Right cardiac atrium (tissue), 5 donors: ENCODE measurements at regions not wholly inside any gene's neighbourhood (a gene's known extent, or its start where the extent isn't known, plus 50 kb on each side); places are given as distances from the start of the nearest gene placed in this dataset.

Experiments used
- ATAC-seq, 2 donors: fragments of 200-7000 bp; cut with Tn5 transposase; one replicate each; pipeline versions ENCODE4 v1.8.0 to v1.9.1; 2020; ENCODE audit warnings: moderate library complexity in 2 of 2, mild to moderate bottlenecking in 1 of 2
- DNase-seq, 3 donors: peaks; one replicate each; pipeline ENCODE4 v3.0.0-alpha.2; 2020
- H3K27ac ChIP-seq: one replicate; pipeline ENCODE4 v1.5.1; 2013; ENCODE audit warnings: mild to moderate bottlenecking, low read length, control low read depth, moderate library complexity
- H3K27me3 ChIP-seq: one replicate; pipeline ENCODE4 v1.6.1; 2013; ENCODE audit not compliant: control insufficient read depth, insufficient read depth
- H3K4me1 ChIP-seq: one replicate; pipeline ENCODE4 v1.6.1; 2013; ENCODE audit warnings: low read length; ENCODE audit not compliant: control insufficient read depth, insufficient read depth
- H3K4me3 ChIP-seq: one replicate; pipeline ENCODE4 v1.5.1; 2013; ENCODE audit warnings: low read length, control low read depth
- H3K9me3 ChIP-seq: one replicate; pipeline ENCODE4 v1.6.1; 2013; ENCODE audit warnings: low read length; ENCODE audit not compliant: control insufficient read depth
- WGBS: extraction: QIAGEN DNeasy Blood & Tissue Kit; methylation state at CpG from one replicate; pipeline ENCODE4 v1.1.7; 2013; 5-methylcytosine and 5-hydroxymethylcytosine counted together
- intact Hi-C, 4 donors: fragments of 100-400 bp; cut with DNase I; formaldehyde crosslinking; loops; one replicate each; pipeline versions ENCODE4 v1.11.0 to v1.14.0; 2022 to 2023
- donor health status: healthy with polysubstance abuse.
- donor health status: DM: no; HTN: yes; CAD: no.
- donor health status: DM: no; HTN: no; CAD: no.
- donor health status: DM: no; HTN: yes; CAD: no; lungs with severe emphysema.
- donor health status: DM: yes; HTN: yes; CAD: no.

DNA sequence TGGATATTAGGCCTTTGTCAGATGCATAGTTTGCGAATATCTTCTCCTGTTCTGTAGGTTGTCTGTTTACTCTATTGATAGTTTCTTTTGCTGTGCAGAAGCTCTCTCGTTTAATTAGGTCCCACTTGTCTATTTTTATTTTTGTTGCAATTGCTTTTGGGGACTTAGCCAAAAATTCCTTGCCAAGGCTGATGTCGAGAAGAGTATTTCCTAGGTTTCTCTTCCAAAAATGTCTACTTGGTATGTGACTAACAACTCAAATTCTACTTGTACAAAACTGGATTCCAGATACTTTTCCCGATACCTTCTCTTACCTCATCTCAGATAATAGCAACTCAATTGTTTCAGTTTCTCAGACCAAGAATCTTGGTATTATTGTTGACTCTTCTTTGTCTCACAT lies 142.4 kb upstream of the GLRA2 start:
- ATAC-seq: no peak
- no peaks in the 10 kb centered on the region for H3K9me3 ChIP-seq
- intact Hi-C loops: no loop called here

DNA sequence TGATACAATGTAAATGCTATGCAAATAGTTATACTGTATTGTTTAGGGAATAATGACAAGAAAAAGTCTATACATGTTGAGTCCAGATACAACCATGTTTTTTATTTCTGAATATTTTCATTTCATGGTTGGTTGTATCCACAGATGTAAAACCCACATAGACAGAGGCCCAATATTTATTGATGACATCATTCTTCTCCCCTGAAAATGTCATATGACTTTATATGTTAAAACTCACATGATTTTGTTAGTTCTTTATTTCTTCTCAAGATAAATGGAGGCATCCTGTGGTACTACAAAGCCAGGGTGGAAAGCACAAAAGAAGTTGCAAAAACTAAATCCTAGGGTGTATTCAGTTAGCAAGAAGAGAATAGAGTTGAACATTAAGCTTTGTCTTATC lies 149.3 kb upstream of the GLRA2 start:
- intact Hi-C loops: no loop called here
- no peak for ATAC-seq
- no peak for DNase-seq
- no peaks in the 10 kb centered on the region for H3K4me1 ChIP-seq
- H3K27me3 ChIP-seq: no peaks in the 10 kb centered on the region
- no peak overlapping the region for H3K27ac ChIP-seq
- no peak overlapping the region for H3K4me3 ChIP-seq
- no peaks in the 10 kb centered on the region for H3K9me3 ChIP-seq

More for the DNA sequence above, 142.4 kb upstream of the GLRA2 start:
- no peaks in the 10 kb centered on the region for H3K27me3 ChIP-seq
- no peaks in the 10 kb centered on the region for H3K4me1 ChIP-seq
- WGBS: 26% methylated on average over 4 of the region's 4 CpGs
- H3K27ac ChIP-seq: no peak overlapping the region
- no peak for DNase-seq
- H3K4me3 ChIP-seq: no peak overlapping the region

DNA sequence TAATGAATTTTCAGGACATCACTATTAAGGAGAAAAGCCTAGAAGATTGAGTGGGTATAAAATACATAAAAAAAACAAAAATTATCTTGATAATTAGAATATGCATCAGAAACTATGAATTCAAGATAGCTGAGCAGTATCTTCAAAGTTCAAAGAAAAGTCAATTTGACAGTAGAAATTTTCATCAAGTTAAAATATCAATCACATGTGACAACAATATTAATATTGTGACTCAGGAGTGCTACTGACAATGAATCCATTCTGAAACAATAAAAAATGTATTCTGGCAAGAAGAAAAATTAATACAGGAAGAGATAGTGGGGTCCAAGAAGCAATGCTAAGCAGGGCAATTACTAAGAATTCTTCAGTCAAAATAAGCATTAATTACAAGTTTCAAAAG lies 151.9 kb upstream of the GLRA2 start:
- no peaks in the 10 kb centered on the region for H3K27me3 ChIP-seq
- intact Hi-C loops: no loop called here
- H3K9me3 ChIP-seq: no peaks in the 10 kb centered on the region
- H3K4me3 ChIP-seq: no peak overlapping the region
- H3K4me1 ChIP-seq: no peaks in the 10 kb centered on the region
- DNase-seq (no peak), ATAC-seq (no peak)
- H3K27ac ChIP-seq: no peak overlapping the region

DNA sequence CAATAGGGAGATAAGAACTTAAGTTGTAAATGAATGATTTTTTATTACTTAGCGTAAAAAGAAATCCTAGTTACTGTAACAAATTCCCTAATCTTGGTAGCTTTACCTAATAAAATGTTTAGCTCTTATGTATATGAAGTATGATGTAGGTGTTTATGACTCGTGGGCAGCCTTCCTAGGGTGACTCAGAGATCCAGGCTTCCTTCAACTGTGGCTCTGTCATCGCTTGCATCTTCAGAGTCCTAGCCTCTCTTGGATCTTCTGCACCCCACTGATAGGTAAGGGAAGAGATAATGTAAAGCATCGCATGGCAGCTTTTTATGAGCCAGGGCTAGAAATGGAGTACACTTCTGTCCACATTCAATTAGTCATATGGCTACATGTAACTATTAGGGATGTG lies 165.6 kb upstream of the GLRA2 start:
- Histone ChIP-seq H3K4me3 (no peak overlapping the region), H3K27ac (no peak overlapping the region), H3K4me1 (no peaks in the 10 kb centered on the region), H3K9me3 (no peaks in the 10 kb centered on the region), H3K27me3 (no peaks in the 10 kb centered on the region)
- ATAC-seq: no peak
- WGBS: 74% methylated on average over 4 of the region's 4 CpGs
- intact Hi-C loops: no loop called here
- DNase-seq: no peak

DNA sequence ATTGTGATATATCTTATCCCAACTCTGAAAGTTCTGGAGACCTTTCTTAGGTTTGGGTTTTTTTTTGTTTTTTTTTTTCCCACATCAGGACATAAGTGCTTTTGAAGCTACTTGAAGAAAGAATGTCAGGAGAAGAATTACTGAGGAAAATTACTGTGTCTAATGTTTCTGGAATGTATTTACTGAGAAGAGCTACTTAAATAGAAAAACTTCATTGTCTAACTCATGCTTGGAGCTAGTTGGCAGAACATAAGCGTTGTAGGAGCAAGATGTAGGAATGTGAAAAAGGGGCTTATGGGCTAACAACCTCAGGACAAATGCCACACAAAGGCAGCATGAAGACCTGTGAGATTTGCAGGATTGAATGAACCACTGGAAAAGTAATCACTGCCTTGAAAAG lies 166.6 kb upstream of the GLRA2 start:
- Histone ChIP-seq H3K27me3 (no peaks in the 10 kb centered on the region), H3K27ac (no peak overlapping the region), H3K9me3 (no peaks in the 10 kb centered on the region), H3K4me3 (no peak overlapping the region), H3K4me1 (no peaks in the 10 kb centered on the region)
- DNase-seq (no peak), ATAC-seq (no peak)
- 80% methylated on average over 1 of the region's 1 CpG for WGBS
- intact Hi-C loops: no loop called here

DNA sequence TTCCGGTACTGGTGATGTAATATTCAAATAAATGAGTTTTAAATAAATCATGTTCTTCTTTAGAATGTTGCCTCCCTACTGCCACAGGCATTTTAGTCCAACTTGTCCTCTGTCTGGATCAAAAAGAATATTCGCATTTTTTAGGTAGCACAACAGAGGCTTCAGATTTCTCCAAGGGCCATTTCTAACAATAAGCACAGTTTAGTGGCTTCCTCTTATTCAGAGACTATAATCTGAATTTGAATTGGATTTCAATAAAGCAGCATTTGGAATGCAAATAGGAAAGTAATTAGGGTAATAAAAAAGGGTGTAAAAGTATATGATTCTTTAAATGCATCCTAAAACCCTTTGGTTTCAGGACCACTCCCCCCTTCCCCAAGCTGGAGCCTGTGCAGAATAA lies 167.9 kb upstream of the GLRA2 start:
- no peaks in the 10 kb centered on the region for H3K9me3 ChIP-seq
- H3K4me3 ChIP-seq: no peak overlapping the region
- no peaks in the 10 kb centered on the region for H3K27me3 ChIP-seq
- DNase-seq (no peak), ATAC-seq (no peak)
- no peak overlapping the region for H3K27ac ChIP-seq
- WGBS: 89% methylated on average over 2 of the region's 2 CpGs
- H3K4me1 ChIP-seq: no peaks in the 10 kb centered on the region
- intact Hi-C loops: no loop called here

DNA sequence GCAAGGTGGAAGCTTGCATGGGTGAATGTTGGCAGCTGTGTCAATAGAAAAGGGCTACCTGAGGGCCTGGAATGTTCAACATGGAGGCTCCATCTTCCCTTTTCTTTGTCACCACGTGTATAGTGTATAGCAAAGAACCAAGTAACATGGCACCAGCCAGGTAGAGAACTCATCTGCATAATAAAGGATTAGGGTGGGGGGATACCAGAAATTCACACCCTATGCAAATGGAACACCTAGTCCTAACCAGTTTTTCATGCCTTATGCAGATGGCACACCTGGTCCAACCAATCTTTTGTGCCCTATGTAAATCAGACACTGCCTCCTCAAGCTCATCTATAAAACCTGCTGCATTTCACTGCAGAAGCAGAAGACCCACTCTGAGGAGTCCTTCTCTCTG lies 169.6 kb upstream of the GLRA2 start:
- no peak for DNase-seq
- no peaks in the 10 kb centered on the region for H3K9me3 ChIP-seq
- WGBS: 43% methylated on average over 1 of the region's 1 CpG
- no peak overlapping the region for H3K4me3 ChIP-seq
- no peak for ATAC-seq
- H3K27ac ChIP-seq: no peak overlapping the region
- intact Hi-C loops: no loop called here
- no peaks in the 10 kb centered on the region for H3K27me3 ChIP-seq
- H3K4me1 ChIP-seq: no peaks in the 10 kb centered on the region

DNA sequence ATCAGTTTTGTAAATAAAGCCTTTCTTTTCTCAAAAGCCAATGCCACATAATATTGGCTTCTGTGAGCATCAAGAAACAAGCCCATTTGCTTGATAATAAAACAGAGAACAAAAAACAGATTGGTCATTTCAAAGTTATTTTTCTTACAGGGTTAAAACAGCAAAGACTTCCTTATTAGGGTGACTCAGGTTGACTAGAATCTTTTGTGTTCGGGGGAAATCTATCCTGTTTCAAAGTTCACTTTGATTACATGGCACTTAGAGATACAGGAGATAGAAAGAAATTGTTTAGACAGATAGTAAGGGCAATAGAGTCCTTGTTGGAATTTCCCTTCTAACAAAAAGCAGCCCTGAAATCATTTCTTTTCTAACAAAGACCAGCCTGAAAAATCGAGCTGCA lies 170.0 kb upstream of the GLRA2 start:
- 20% methylated on average over 2 of the region's 2 CpGs for WGBS
- intact Hi-C loops: no loop called here

DNA sequence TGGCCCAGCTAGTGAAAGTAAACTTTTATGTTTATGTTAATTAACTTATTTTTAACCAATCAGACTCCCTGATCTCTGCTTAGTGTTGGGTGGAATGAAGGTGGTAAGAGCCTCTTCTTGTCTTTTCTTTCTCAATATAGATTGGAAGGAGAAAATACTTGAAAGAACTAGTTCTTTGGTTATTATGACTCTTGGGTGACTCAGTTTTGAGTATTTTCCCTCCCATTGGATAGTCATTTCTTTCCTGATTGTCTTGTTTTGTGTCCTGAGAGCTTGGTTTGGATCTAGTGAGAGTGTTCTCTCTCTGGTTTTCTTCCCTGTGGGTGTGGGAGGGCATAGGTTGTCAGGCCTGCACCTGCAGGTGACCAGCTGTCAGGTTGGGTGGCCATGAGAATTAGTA lies 172.0 kb upstream of the GLRA2 start:
- intact Hi-C loops: no loop called here
- DNase-seq: no peak

More for the DNA sequence above, 170.0 kb upstream of the GLRA2 start:
- ATAC-seq: no peak
- Histone ChIP-seq H3K4me1 (no peaks in the 10 kb centered on the region), H3K9me3 (no peaks in the 10 kb centered on the region), H3K27ac (no peak overlapping the region), H3K27me3 (no peaks in the 10 kb centered on the region), H3K4me3 (no peak overlapping the region)
- DNase-seq: no peak

DNA sequence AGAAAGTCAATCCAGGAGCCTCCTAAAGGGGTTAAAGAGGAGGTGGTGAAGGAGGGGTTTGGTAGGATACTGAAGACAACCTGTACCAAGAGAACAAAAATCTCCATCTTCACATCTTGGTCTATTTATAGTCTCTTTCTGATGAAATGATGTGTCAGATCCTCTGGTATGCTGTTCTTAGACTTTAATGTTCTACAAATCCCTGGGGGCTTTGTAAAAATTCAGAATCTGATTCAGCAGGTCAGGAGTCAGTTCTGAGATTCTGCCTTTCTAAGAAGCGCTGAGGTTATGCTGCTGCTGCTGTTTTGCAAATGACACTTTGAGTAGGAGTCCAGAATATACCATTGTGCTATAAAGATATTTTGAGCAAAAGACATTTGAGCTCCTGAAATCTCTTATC lies 172.9 kb upstream of the GLRA2 start:
- ATAC-seq: no peak
- intact Hi-C loops: no loop called here
- no peak overlapping the region for H3K4me3 ChIP-seq
- 84% methylated on average over 1 of the region's 1 CpG for WGBS
- H3K9me3 ChIP-seq: no peaks in the 10 kb centered on the region
- H3K27me3 ChIP-seq: no peaks in the 10 kb centered on the region
- no peaks in the 10 kb centered on the region for H3K4me1 ChIP-seq
- DNase-seq: no peak
- no peak overlapping the region for H3K27ac ChIP-seq

More for the DNA sequence above, 172.0 kb upstream of the GLRA2 start:
- Histone ChIP-seq H3K9me3 (no peaks in the 10 kb centered on the region), H3K27ac (no peak overlapping the region), H3K4me1 (no peaks in the 10 kb centered on the region), H3K4me3 (no peak overlapping the region), H3K27me3 (no peaks in the 10 kb centered on the region)
- ATAC-seq: no peak

DNA sequence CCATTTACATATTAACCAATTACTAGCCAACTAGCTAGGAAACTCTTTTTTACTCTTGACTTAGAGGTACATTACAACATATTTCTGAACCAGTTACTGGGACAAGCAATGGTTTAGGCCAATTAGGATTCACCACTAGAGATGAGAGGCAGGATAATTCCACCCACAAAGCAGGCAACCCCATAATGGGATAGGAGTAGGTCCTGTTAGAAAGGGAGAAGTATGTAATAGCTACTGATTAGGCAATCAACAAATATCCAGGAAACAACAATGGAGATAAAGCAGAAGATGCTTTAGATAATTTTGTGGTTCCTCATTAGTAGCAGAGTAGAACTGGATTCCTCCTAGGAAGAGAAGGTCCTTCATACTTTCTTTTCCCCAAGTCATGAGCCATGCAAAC lies 173.8 kb upstream of the GLRA2 start:
- no peak overlapping the region for H3K27ac ChIP-seq
- ATAC-seq (no peak), DNase-seq (no peak)
- H3K4me3 ChIP-seq: no peak overlapping the region
- intact Hi-C loops: no loop called here
- H3K9me3 ChIP-seq: no peaks in the 10 kb centered on the region
- no peaks in the 10 kb centered on the region for H3K4me1 ChIP-seq
- no peaks in the 10 kb centered on the region for H3K27me3 ChIP-seq

DNA sequence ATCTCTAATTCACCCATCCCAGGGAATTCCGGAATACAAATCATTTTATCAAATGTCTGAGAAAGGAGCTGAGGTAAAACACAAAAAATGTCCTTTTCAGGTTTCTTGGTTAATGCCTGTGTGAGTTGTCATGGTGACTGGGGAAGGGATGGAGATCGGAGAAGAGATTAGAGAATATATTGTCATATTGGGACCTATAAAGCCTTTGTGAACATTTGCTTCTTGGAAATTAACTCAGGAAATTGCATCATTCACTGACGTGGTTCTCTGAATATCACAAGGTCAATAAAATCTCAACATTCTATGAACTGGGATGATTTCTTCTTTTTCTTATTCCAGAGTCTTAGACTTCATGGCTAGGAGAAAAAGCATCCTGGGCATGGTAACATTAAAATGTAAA lies 174.8 kb upstream of the GLRA2 start:
- 62% methylated on average over 3 of the region's 3 CpGs for WGBS
- no peaks in the 10 kb centered on the region for H3K4me1 ChIP-seq
- no peak for ATAC-seq
- no peak for DNase-seq
- intact Hi-C loops: no loop called here
- H3K27ac ChIP-seq: no peak overlapping the region
- no peak overlapping the region for H3K4me3 ChIP-seq
- no peaks in the 10 kb centered on the region for H3K9me3 ChIP-seq
- no peaks in the 10 kb centered on the region for H3K27me3 ChIP-seq
